IMR-90 (cell line): ENCODE measurements at regions not wholly inside any gene's neighbourhood (a gene's known extent, or its start where the extent isn't known, plus 50 kb on each side); places are given as distances from the start of the nearest gene placed in this dataset.
A peak's percentile ranks its signal among the peaks of the same experiment; 100 is the strongest.

Experiments
- ATAC-seq: fragments of 200-7000 bp; cut with Tn5 transposase; 2 replicates; pipeline ENCODE4 v1.9.1; 2020; ENCODE audit warnings: low read depth, mild to moderate bottlenecking, moderate library complexity
- BruUV-seq: library from RNA; stranded (reverse); fragments of 400-500 nt; replicated peaks from 2 replicates; lab custom pipeline; 2021; lab: Mats Ljungman, UMichigan
- CTCF ChIA-PET: fragments of 300-600 bp; formaldehyde crosslinking; extraction: SDS; loops from one replicate; lab custom pipeline; 2021; ENCODE audit warnings: antibody characterized with exemption; lab: Yijun Ruan, JAX
- POLR2A ChIA-PET: fragments of 300-600 bp; sonication (Branson Sonifier 250); formaldehyde crosslinking; loops from one replicate; lab custom pipeline; 2022; ENCODE audit warnings: antibody characterized with exemption; ENCODE audit not compliant: unreplicated experiment; lab: Charles Lee
- DNase-seq: peaks from one replicate; pipeline ENCODE4 v3.0.0; 2013
- H2AFZ ChIP-seq: replicated peaks from 2 replicates; pipeline ENCODE3; 2013; ENCODE audit warnings: low read length, mild to moderate bottlenecking; ENCODE audit not compliant: poor library complexity
- H2AK5ac ChIP-seq: 2 replicates; pipeline ENCODE4 v1.6.1; 2013; ENCODE audit warnings: low read depth, low read length, inconsistent platforms
- H2AK9ac ChIP-seq: replicated peaks from 2 replicates; pipeline ENCODE3; 2013; ENCODE audit warnings: mild to moderate bottlenecking, low read depth, low read length, moderate library complexity; ENCODE audit not compliant: poor library complexity
- H2BK120ac ChIP-seq: 2 replicates; pipeline ENCODE4 v1.6.1; 2013; ENCODE audit warnings: low read depth, low read length, inconsistent platforms
- H2BK15ac ChIP-seq: 3 replicates; pipeline ENCODE4 v1.6.1; 2013; ENCODE audit warnings: low read depth, low read length, inconsistent platforms
- H2BK20ac ChIP-seq: 2 replicates; pipeline ENCODE4 v1.6.1; 2013; ENCODE audit warnings: low read depth, mild to moderate bottlenecking, inconsistent platforms, low read length, moderate library complexity
- H2BK5ac ChIP-seq: 2 replicates; pipeline ENCODE4 v1.6.1; 2013; ENCODE audit warnings: mild to moderate bottlenecking, low read depth, low read length, inconsistent platforms; ENCODE audit not compliant: poor library complexity, severe bottlenecking
- H3K14ac ChIP-seq: replicated peaks from 2 replicates; pipeline ENCODE4 v1.6.1; 2013; ENCODE audit warnings: low read depth, low read length, inconsistent platforms
- H3K18ac ChIP-seq: 2 replicates; pipeline ENCODE4 v1.6.1; 2013; ENCODE audit warnings: low read depth, low read length, control low read depth
- H3K23ac ChIP-seq: 2 replicates; pipeline ENCODE4 v1.6.1; 2013; ENCODE audit warnings: low read depth, low read length, inconsistent platforms
- H3K27ac ChIP-seq: 2 replicates; pipeline ENCODE4 v1.5.1; 2013; ENCODE audit warnings: mild to moderate bottlenecking, control low read depth, low read length; ENCODE audit not compliant: insufficient read depth
- H3K27me3 ChIP-seq: 2 replicates; pipeline ENCODE4 v1.6.1; 2013; ENCODE audit warnings: low read length; ENCODE audit not compliant: control insufficient read depth, insufficient read depth
- H3K36me3 ChIP-seq: 2 replicates; pipeline ENCODE4 v1.6.1; 2013; ENCODE audit warnings: low read length, mixed read lengths; ENCODE audit not compliant: control insufficient read depth, insufficient read depth
- H3K4ac ChIP-seq: 2 replicates; pipeline ENCODE4 v1.6.1; 2013; ENCODE audit warnings: low read depth, low read length, inconsistent platforms
- H3K4me1 ChIP-seq: 2 replicates; pipeline ENCODE4 v1.6.1; 2013; ENCODE audit warnings: low read length, mixed read lengths; ENCODE audit not compliant: control insufficient read depth, insufficient read depth
- H3K4me2 ChIP-seq: 2 replicates; pipeline ENCODE4 v1.6.1; 2013; ENCODE audit warnings: low read depth, mild to moderate bottlenecking, control low read depth, low read length, moderate library complexity
- H3K4me3 ChIP-seq: 2 replicates; pipeline ENCODE4 v1.5.1; 2013; ENCODE audit warnings: low read depth, mild to moderate bottlenecking, control low read depth, low read length, moderate library complexity; ENCODE audit not compliant: insufficient read depth
- H3K56ac ChIP-seq: 2 replicates; pipeline ENCODE4 v1.6.1; 2013; ENCODE audit warnings: low read length, inconsistent platforms; ENCODE audit not compliant: insufficient read depth; ENCODE audit errors: extremely low read depth
- H3K79me1 ChIP-seq, 2 experiments: 2 replicates each; pipeline ENCODE4 v1.6.1; 2013; ENCODE audit warnings: low read length in 2 of 2, inconsistent platforms in 1 of 2, low read depth in 1 of 2
- H3K9ac ChIP-seq: 2 replicates; pipeline ENCODE4 v1.6.1; 2013; ENCODE audit warnings: low read depth, low read length, control low read depth
- H3K9me1 ChIP-seq: 2 replicates; pipeline ENCODE4 v1.6.1; 2013; ENCODE audit warnings: low read length, inconsistent platforms; ENCODE audit not compliant: insufficient read depth
- H3K9me3 ChIP-seq: 2 replicates; pipeline ENCODE4 v1.6.1; 2013; ENCODE audit warnings: low read length; ENCODE audit not compliant: control insufficient read depth, insufficient read depth
- H4K20me1 ChIP-seq: 2 replicates; pipeline ENCODE4 v1.6.1; 2013; ENCODE audit warnings: low read length, inconsistent platforms; ENCODE audit not compliant: insufficient read depth
- H4K5ac ChIP-seq: 2 replicates; pipeline ENCODE4 v1.6.1; 2013; ENCODE audit warnings: mild to moderate bottlenecking, low read depth, low read length, control low read depth
- H4K8ac ChIP-seq, 2 experiments: 2 replicates each; pipeline ENCODE4 v1.6.1; 2013; ENCODE audit warnings: low read depth in 2 of 2, low read length in 2 of 2, control low read depth in 1 of 2, inconsistent platforms in 1 of 2
- H4K91ac ChIP-seq: 2 replicates; pipeline ENCODE4 v1.6.1; 2013; ENCODE audit warnings: low read depth, low read length, inconsistent platforms; ENCODE audit not compliant: insufficient read depth
- BHLHE40 ChIP-seq: fragments of 150-350 bp; IDR thresholded peaks from 2 replicates; pipeline ENCODE4 v1.6.1; 2016; ENCODE audit warnings: mild to moderate bottlenecking, low read depth, low read length
- CEBPB ChIP-seq: IDR thresholded peaks from 2 replicates; pipeline ENCODE4 v1.6.1; 2012; ENCODE audit warnings: low read depth, low read length, improper control_type of control experiment
- CHD1 ChIP-seq: IDR thresholded peaks from 2 replicates; pipeline ENCODE4 v1.6.1; 2012; ENCODE audit warnings: low read depth, low read length, improper control_type of control experiment
- FOS ChIP-seq: fragments of 150-350 bp; IDR thresholded peaks from 2 replicates; pipeline ENCODE4 v1.6.1; 2016; ENCODE audit warnings: low read depth, low read length
- MAFK ChIP-seq: IDR thresholded peaks from 2 replicates; pipeline ENCODE4 v1.6.1; 2012; ENCODE audit warnings: low read depth, low read length, improper control_type of control experiment
- MAZ ChIP-seq: IDR thresholded peaks from 2 replicates; pipeline ENCODE4 v1.6.1; 2012; ENCODE audit warnings: low read depth, mild to moderate bottlenecking, low read length, improper control_type of control experiment, moderate library complexity, borderline replicate concordance
- MXI1 ChIP-seq: IDR thresholded peaks from 2 replicates; pipeline ENCODE4 v1.6.1; 2012; ENCODE audit warnings: low read depth, mild to moderate bottlenecking, low read length, moderate library complexity, borderline replicate concordance
- NFE2L2 ChIP-seq: fragments of 150-350 bp; IDR thresholded peaks from 2 replicates; pipeline ENCODE4 v1.6.1; 2016; ENCODE audit warnings: low read depth, mild to moderate bottlenecking, low read length
- POLR2A ChIP-seq: IDR thresholded peaks from 2 replicates; pipeline ENCODE4 v1.6.1; 2012; ENCODE audit warnings: mild to moderate bottlenecking, low read depth, low read length
- RAD21 ChIP-seq: IDR thresholded peaks from 2 replicates; pipeline ENCODE4 v1.6.1; 2012; ENCODE audit warnings: low read length, improper control_type of control experiment
- RCOR1 ChIP-seq: IDR thresholded peaks from 2 replicates; pipeline ENCODE4 v1.6.1; 2012; ENCODE audit warnings: mild to moderate bottlenecking, low read length, improper control_type of control experiment; ENCODE audit not compliant: insufficient replicate concordance
- RFX5 ChIP-seq: IDR thresholded peaks from 2 replicates; pipeline ENCODE4 v1.8.0; 2012; ENCODE audit warnings: low read depth, mild to moderate bottlenecking, low read length, moderate library complexity
- SMC3 ChIP-seq: fragments of 150-350 bp; IDR thresholded peaks from 2 replicates; pipeline ENCODE4 v1.6.1; 2016; ENCODE audit warnings: low read depth, mild to moderate bottlenecking, antibody characterized with exemption, low read length, moderate library complexity
- USF2 ChIP-seq: fragments of 150-350 bp; IDR thresholded peaks from 2 replicates; pipeline ENCODE4 v1.6.1; 2017; ENCODE audit warnings: mild to moderate bottlenecking, antibody characterized with exemption, low read length, low read depth
- WGBS, 2 experiments: methylation state at CpG; one replicate each; pipeline versions ENCODE4 v1.1.5 to v1.1.7; 2013; ENCODE audit warnings: missing lambda C conversion rate in 2 of 2; ENCODE audit not compliant: insufficient read length in 1 of 2; ENCODE audit errors: extremely low coverage in 2 of 2; 5-methylcytosine and 5-hydroxymethylcytosine counted together
- dilution Hi-C: fragments of 300-500 bp; cut with HindIII; formaldehyde crosslinking; loops from one replicate; pipeline ENCODE4 v1.14.3; 2018; ENCODE audit warnings: low sequenced_read_pairs; ENCODE audit not compliant: unreplicated experiment
- in situ Hi-C: fragments of 300-500 bp; cut with MboI; formaldehyde crosslinking; loops from 3 replicates; pipeline ENCODE4 v1.14.3; 2019; ENCODE audit warnings: low sequenced_read_pairs, inconsistent platforms, mixed read lengths
- intact Hi-C: fragments of 100-400 bp; cut with micrococcal nuclease; formaldehyde crosslinking; loops from 2 replicates; pipeline ENCODE4 v1.10.0; 2022
- TF ChIP-seq, protein P1 (sequence below): conservative IDR thresholded peaks from 2 replicates; pipeline ENCODE4 v1.5.1; 2012; ENCODE audit warnings: mild to moderate bottlenecking, low read depth, low read length, improper control_type of control experiment
- TF ChIP-seq, protein P2 (sequence below): fragments of 150-350 bp; IDR thresholded peaks from 2 replicates; pipeline ENCODE4 v1.6.1; 2016; ENCODE audit warnings: low read depth, mild to moderate bottlenecking, low read length, moderate library complexity, borderline replicate concordance

GRCh38 chr1:218847089-218847768 is 326.4 kb upstream of the LYPLAL1 start:
- Histone ChIP-seq H3K27me3 (no peaks in the 10 kb centered on the region), H2AFZ (no peak overlapping the region), H3K4me2 (no peak overlapping the region), H3K9me1 (no peaks in the 10 kb centered on the region), H3K27ac (no peak overlapping the region), H3K9me3 (no peaks in the 10 kb centered on the region; the same call in 1 of the 2 replicates), H3K18ac (no peak overlapping the region), H3K4ac (no peak overlapping the region), H2BK5ac (no peak overlapping the region), H2BK15ac (no peak overlapping the region), H3K79me1 (no peaks in the 10 kb centered on the region), H4K8ac (no peak overlapping the region), H4K20me1 (no peaks in the 10 kb centered on the region), H3K4me1 (no peaks in the 10 kb centered on the region), H2BK20ac (peak overlapping the region; percentile 66; the same call in 1 of the 2 replicates), H2BK120ac (no peak overlapping the region), H4K91ac (no peak overlapping the region), H2AK9ac (no peak overlapping the region), H3K23ac (no peak overlapping the region), H3K36me3 (no peaks in the 10 kb centered on the region), H2AK5ac (no peak overlapping the region), H3K9ac (no peak overlapping the region), H4K5ac (no peak overlapping the region), H3K14ac (no peak overlapping the region), H3K4me3 (no peak overlapping the region), H3K56ac (no peak overlapping the region)
- CTCF ChIA-PET, result no interaction called here
- no CpG with 5 or more reads among the region's 3 CpGs for WGBS, 2 experiments
- no TSS peak for BruUV-seq
- dilution Hi-C loops (no loop called here), intact Hi-C loops (no loop called here), in situ Hi-C loops (no loop called here)
- DNase-seq, result no peak
- TF ChIP-seq MXI1 (no peak), SMC3 (no peak), USF2 (no peak), MAZ (no peak), NFE2L2 (no peak), CEBPB (no peak), POLR2A (no peak), CHD1 (no peak), RCOR1 (no peak), MAFK (no peak), RFX5 (no peak), BHLHE40 (no peak), FOS (no peak), RAD21 (no peak)
- TF ChIP-seq, protein P1, sequence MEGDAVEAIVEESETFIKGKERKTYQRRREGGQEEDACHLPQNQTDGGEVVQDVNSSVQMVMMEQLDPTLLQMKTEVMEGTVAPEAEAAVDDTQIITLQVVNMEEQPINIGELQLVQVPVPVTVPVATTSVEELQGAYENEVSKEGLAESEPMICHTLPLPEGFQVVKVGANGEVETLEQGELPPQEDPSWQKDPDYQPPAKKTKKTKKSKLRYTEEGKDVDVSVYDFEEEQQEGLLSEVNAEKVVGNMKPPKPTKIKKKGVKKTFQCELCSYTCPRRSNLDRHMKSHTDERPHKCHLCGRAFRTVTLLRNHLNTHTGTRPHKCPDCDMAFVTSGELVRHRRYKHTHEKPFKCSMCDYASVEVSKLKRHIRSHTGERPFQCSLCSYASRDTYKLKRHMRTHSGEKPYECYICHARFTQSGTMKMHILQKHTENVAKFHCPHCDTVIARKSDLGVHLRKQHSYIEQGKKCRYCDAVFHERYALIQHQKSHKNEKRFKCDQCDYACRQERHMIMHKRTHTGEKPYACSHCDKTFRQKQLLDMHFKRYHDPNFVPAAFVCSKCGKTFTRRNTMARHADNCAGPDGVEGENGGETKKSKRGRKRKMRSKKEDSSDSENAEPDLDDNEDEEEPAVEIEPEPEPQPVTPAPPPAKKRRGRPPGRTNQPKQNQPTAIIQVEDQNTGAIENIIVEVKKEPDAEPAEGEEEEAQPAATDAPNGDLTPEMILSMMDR, result no peak
- TF ChIP-seq, protein P2, sequence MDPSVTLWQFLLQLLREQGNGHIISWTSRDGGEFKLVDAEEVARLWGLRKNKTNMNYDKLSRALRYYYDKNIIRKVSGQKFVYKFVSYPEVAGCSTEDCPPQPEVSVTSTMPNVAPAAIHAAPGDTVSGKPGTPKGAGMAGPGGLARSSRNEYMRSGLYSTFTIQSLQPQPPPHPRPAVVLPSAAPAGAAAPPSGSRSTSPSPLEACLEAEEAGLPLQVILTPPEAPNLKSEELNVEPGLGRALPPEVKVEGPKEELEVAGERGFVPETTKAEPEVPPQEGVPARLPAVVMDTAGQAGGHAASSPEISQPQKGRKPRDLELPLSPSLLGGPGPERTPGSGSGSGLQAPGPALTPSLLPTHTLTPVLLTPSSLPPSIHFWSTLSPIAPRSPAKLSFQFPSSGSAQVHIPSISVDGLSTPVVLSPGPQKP, result no peak
- ATAC-seq, result no peak
- POLR2A ChIA-PET, result no interaction called here
